ENCODE measurements at regions not wholly inside any gene's neighbourhood (a gene's known extent, or its start where the extent isn't known, plus 50 kb on each side); places are given as distances from the start of the nearest gene placed in this dataset.

DNA sequence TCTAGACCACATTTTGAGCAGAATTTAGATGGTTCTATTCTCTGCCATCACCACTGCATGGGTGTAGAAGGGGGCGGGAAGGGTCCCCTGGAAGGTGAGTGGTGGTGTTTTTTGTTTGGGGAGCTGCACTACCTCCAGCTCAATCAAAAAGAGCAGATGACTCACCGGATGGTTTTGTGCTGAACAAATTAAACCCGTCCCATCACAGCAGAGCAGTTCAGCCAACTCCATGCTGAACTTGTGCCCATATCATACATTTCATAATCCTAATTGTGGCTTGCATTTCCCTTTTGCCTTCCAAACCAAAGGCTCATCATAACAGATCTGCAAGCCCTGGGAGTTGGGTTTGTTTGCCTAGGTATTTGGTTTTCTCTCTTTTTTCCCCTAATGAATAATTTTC lies 53.0 kb upstream of the RPH3A start:
- no peak overlapping the region for H3K4me2 ChIP-seq (ENCODE audit: low read length)
- TF ChIP-seq, protein P1, sequence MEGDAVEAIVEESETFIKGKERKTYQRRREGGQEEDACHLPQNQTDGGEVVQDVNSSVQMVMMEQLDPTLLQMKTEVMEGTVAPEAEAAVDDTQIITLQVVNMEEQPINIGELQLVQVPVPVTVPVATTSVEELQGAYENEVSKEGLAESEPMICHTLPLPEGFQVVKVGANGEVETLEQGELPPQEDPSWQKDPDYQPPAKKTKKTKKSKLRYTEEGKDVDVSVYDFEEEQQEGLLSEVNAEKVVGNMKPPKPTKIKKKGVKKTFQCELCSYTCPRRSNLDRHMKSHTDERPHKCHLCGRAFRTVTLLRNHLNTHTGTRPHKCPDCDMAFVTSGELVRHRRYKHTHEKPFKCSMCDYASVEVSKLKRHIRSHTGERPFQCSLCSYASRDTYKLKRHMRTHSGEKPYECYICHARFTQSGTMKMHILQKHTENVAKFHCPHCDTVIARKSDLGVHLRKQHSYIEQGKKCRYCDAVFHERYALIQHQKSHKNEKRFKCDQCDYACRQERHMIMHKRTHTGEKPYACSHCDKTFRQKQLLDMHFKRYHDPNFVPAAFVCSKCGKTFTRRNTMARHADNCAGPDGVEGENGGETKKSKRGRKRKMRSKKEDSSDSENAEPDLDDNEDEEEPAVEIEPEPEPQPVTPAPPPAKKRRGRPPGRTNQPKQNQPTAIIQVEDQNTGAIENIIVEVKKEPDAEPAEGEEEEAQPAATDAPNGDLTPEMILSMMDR (IDR thresholded peaks at IDR 0.05; ENCODE audit: low read depth, low read length, poor library complexity, severe bottlenecking), result no peak
- no peak for TF ChIP-seq EZH2phosphoT487 (IDR thresholded peaks at IDR 0.05; ENCODE audit: borderline replicate concordance, low read length)

GRCh38 chr12:112740387-112740934 lies 51.1 kb upstream of the RPH3A start:
- H3K79me2 ChIP-seq (ENCODE audit: control insufficient read depth, low read length), result no peaks in the 10 kb centered on the region
- H3K27ac ChIP-seq (ENCODE audit: low read depth, low read length), result no peak overlapping the region
- H3K4me2 ChIP-seq (ENCODE audit: low read length), result no peak overlapping the region
- H3K36me3 ChIP-seq (ENCODE audit: control insufficient read depth, low read length), result no peaks in the 10 kb centered on the region
- H4K20me1 ChIP-seq (ENCODE audit: control insufficient read depth, insufficient read depth, low read depth, low read length), result no peaks in the 10 kb centered on the region
- no peak overlapping the region for H3K4me3 ChIP-seq (ENCODE audit: low read length)
- TF ChIP-seq, protein P1 (IDR thresholded peaks at IDR 0.05; ENCODE audit: low read depth, low read length, poor library complexity, severe bottlenecking), result no peak
- no peak for TF ChIP-seq EZH2phosphoT487 (IDR thresholded peaks at IDR 0.05; ENCODE audit: borderline replicate concordance, low read length)
- H3K9me3 ChIP-seq (ENCODE audit: control insufficient read depth, insufficient read depth, low read length), result no peaks in the 10 kb centered on the region
- H3K27me3 ChIP-seq (ENCODE audit: control insufficient read depth, low read length), result peaks cover 5% of the 10 kb centered on the region; the same call in 1 of the 2 replicates
- no peaks in the 10 kb centered on the region for H3K4me1 ChIP-seq (ENCODE audit: control insufficient read depth, low read length)
- H3F3A ChIP-seq (ENCODE audit: control insufficient read depth, insufficient read depth), result no peaks in the 10 kb centered on the region
- H3K9me2 ChIP-seq (replicated peaks; ENCODE audit: control insufficient read depth, low read length), result no peaks in the 10 kb centered on the region

More for the DNA sequence above, 53.0 kb upstream of the RPH3A start:
- H3K36me3 ChIP-seq (ENCODE audit: control insufficient read depth, low read length), result no peaks in the 10 kb centered on the region
- H3K9me2 ChIP-seq (replicated peaks; ENCODE audit: control insufficient read depth, low read length), result no peaks in the 10 kb centered on the region
- H3K27me3 ChIP-seq (ENCODE audit: control insufficient read depth, low read length), result peaks cover 6% of the 10 kb centered on the region; the same call in 1 of the 2 replicates
- no peaks in the 10 kb centered on the region for H3K79me2 ChIP-seq (ENCODE audit: control insufficient read depth, low read length)
- no peak overlapping the region for H3K4me3 ChIP-seq (ENCODE audit: low read length)
- no peaks in the 10 kb centered on the region for H3K9me3 ChIP-seq (ENCODE audit: control insufficient read depth, insufficient read depth, low read length)
- H3K27ac ChIP-seq (ENCODE audit: low read depth, low read length), result no peak overlapping the region
- no peaks in the 10 kb centered on the region for H3F3A ChIP-seq (ENCODE audit: control insufficient read depth, insufficient read depth)
- no peaks in the 10 kb centered on the region for H3K4me1 ChIP-seq (ENCODE audit: control insufficient read depth, low read length)
- H4K20me1 ChIP-seq (ENCODE audit: control insufficient read depth, insufficient read depth, low read depth, low read length), result no peaks in the 10 kb centered on the region

GRCh38 chr12:112741106-112741505 lies 50.4 kb upstream of the RPH3A start:
- no peaks in the 10 kb centered on the region for H3K9me3 ChIP-seq (ENCODE audit: control insufficient read depth, insufficient read depth, low read length)
- H3F3A ChIP-seq (ENCODE audit: control insufficient read depth, insufficient read depth), result no peaks in the 10 kb centered on the region
- H3K27me3 ChIP-seq (ENCODE audit: control insufficient read depth, low read length), result peaks cover 8% of the 10 kb centered on the region; the same call in 1 of the 2 replicates
- H3K36me3 ChIP-seq (ENCODE audit: control insufficient read depth, low read length), result no peaks in the 10 kb centered on the region
- H4K20me1 ChIP-seq (ENCODE audit: control insufficient read depth, insufficient read depth, low read depth, low read length), result no peaks in the 10 kb centered on the region
- H3K79me2 ChIP-seq (ENCODE audit: control insufficient read depth, low read length), result no peaks in the 10 kb centered on the region
- no peak overlapping the region for H3K4me3 ChIP-seq (ENCODE audit: low read length)
- no peak overlapping the region for H3K4me2 ChIP-seq (ENCODE audit: low read length)
- H3K27ac ChIP-seq (ENCODE audit: low read depth, low read length), result no peak overlapping the region
- TF ChIP-seq, protein P1 (IDR thresholded peaks at IDR 0.05; ENCODE audit: low read depth, low read length, poor library complexity, severe bottlenecking), result no peak
- TF ChIP-seq EZH2phosphoT487 (IDR thresholded peaks at IDR 0.05; ENCODE audit: borderline replicate concordance, low read length), result no peak
- no peaks in the 10 kb centered on the region for H3K9me2 ChIP-seq (replicated peaks; ENCODE audit: control insufficient read depth, low read length)
- H3K4me1 ChIP-seq (ENCODE audit: control insufficient read depth, low read length), result no peaks in the 10 kb centered on the region

Data from DOHH2 (cell line).